GM12864 (cell line): ENCODE measurements at regions not wholly inside any gene's neighbourhood (a gene's known extent, or its start where the extent isn't known, plus 50 kb on each side); places are given as distances from the start of the nearest gene placed in this dataset.

Source experiments
- DNase-seq: peaks from one replicate; pipeline ENCODE4 v3.0.0-alpha.2; 2011; ENCODE audit warnings: low read depth
- H3K4me3 ChIP-seq: 2 replicates; pipeline ENCODE4 v1.5.1; 2011; ENCODE audit warnings: mild to moderate bottlenecking, low read depth, low read length, control low read depth
- TF ChIP-seq, protein P1 (sequence below): IDR thresholded peaks from 2 replicates; pipeline ENCODE4 v1.5.1; 2011; ENCODE audit warnings: low read depth, mild to moderate bottlenecking, moderate library complexity, low read length, control low read depth, inconsistent platforms; ENCODE audit errors: missing control alignments

DNA sequence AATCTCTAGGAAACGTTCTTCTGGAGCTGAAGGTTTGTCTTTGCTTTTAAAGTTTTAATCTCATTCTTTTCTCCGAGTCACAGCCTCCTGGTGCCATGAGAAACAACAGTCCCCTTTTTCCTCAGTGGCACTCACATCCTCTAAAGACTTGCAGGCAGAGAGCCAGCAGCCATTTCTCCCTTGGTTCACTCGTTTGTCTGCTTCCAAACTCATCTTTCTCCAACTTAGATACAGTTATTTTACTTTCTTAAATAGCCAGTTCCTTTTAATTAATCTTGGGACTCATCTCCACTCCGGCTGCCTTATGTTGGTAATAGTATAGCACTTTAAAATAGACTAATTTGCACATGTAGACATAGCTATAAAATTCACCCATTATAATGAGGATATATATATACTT lies 555.2 kb downstream of the FGF9 start:
- no peak overlapping the region for H3K4me3 ChIP-seq
- no peak for DNase-seq
- TF ChIP-seq, protein P1, sequence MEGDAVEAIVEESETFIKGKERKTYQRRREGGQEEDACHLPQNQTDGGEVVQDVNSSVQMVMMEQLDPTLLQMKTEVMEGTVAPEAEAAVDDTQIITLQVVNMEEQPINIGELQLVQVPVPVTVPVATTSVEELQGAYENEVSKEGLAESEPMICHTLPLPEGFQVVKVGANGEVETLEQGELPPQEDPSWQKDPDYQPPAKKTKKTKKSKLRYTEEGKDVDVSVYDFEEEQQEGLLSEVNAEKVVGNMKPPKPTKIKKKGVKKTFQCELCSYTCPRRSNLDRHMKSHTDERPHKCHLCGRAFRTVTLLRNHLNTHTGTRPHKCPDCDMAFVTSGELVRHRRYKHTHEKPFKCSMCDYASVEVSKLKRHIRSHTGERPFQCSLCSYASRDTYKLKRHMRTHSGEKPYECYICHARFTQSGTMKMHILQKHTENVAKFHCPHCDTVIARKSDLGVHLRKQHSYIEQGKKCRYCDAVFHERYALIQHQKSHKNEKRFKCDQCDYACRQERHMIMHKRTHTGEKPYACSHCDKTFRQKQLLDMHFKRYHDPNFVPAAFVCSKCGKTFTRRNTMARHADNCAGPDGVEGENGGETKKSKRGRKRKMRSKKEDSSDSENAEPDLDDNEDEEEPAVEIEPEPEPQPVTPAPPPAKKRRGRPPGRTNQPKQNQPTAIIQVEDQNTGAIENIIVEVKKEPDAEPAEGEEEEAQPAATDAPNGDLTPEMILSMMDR: no peak

DNA sequence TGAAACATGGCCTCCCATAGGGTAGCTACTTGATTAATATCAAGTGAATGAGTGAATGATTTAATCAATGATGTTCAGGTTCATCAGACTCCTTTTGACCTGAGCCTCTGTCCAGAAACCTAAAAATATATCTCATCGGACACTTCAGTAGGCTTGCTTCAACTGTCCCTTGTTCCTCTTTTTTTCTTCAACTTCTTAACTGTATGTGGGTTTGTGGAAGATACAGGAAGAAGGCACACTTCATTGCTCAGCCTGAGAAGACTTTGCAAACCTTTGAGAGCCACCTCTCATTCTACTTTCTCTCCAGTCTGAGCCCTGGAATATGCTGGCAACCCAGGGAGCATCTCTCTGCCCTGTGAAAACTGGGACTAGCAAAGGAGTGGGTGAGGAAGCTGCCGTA lies 557.0 kb downstream of the FGF9 start:
- no peak for DNase-seq
- TF ChIP-seq, protein P1: no peak
- H3K4me3 ChIP-seq: no peak overlapping the region

DNA sequence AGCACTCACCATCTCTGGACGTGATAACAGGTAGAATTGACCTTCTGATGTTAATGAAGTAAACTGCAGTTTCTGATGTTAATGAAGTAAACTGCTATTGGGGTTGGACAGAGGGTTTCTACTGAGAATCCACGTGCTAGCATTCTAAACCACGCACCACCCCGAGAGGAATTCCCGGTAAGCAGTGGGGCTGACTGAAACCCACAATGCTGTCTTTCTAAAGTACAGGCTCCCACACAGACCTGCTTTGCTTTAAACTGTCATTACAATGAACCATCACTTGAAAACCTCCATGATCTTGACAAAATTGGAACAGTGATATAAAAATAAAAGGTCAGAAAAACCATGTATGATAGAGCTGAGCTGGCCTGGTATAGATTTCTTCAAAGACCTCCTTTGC lies 559.0 kb downstream of the FGF9 start:
- no peak for DNase-seq
- TF ChIP-seq, protein P1: no peak
- no peak overlapping the region for H3K4me3 ChIP-seq

- no peak for DNase-seq
- TF ChIP-seq, protein P1: no peak
Measured at GRCh38 chr13:22232186-22232585, 561.3 kb downstream of the FGF9 start.

DNA sequence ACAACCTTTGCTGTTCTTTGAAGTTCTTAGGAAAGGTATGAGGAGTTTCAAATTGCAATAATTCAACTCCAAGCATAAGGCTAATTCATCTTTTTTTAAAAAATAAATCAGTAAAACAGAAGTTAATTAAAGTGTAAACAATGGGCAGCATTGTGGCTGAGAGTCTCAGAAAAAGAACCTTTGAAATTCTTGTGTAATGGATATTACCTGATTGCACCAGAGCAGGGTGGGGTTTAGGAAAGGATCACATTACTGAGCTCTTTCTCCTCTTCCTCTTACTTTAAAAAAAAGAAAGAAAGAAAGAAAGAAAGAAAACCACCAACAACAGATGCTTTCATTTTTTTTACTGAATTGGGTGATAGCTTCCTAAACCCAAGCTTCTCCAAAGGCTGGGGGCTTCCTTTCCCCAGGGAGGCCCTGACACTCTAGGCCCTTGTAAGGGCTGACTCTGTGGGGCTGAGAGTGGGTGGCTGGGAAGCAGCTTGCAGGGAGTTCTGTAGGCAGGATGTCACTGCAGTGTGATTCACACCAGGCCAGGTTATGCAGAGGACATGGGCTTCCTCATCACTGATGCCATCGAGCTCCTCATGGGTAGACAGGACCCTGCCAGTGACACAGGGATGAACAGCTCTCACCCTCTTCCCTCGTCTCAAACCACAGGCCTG lies 564.5 kb downstream of the FGF9 start:
- TF ChIP-seq, protein P1: no peak
- no peak overlapping the region for H3K4me3 ChIP-seq
- no peak for DNase-seq

More at GRCh38 chr13:22232186-22232585, 561.3 kb downstream of the FGF9 start:
- no peak overlapping the region for H3K4me3 ChIP-seq

GRCh38 chr13:22235950-22236290 lies 565.0 kb downstream of the FGF9 start:
- no peak for DNase-seq
- no peak overlapping the region for H3K4me3 ChIP-seq
- TF ChIP-seq, protein P1: no peak

DNA sequence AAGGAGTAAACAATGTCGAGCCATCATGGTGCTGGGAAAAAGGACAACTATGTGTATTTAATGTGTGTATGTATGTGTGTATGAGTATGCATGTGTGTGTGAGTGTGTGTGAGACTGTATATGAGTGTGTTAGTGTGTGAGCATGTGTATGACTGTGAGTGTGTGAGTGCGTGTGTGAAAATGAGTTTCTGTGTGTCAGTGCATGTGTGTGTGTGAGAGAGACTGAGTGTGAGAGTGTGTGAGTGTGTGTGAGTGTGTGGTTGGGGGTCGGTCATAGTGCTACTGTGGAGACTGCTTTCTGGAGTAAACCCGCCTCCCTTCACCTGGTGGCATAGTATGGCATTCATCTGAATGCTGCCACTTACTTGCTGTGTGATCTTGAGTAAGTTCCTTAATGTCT lies 567.4 kb downstream of the FGF9 start:
- H3K4me3 ChIP-seq: no peak overlapping the region
- DNase-seq: no peak
- TF ChIP-seq, protein P1: no peak
